ENCODE measurements at regions not wholly inside any gene's neighbourhood (a gene's known extent, or its start where the extent isn't known, plus 50 kb on each side); places are given as distances from the start of the nearest gene placed in this dataset.

DNA sequence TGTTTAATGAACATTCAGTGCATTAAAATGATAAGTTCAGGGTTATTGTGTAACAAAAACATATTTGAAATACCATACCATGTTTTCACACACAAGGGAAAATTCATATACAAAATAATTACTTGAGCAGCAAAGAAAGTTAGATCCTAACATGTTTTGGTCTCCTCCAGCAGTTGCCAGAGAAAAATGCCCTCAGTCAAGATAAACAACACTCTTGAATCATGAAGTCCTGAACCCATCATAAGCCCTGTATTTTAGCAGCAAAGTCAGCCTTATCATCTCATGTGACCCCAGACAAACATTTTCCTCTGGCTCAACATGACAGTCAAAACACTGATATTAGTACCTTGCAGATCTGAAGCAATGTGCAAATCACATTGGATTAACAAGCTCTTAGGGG lies 1541.1 kb upstream of the WWC1 start:
- peaks cover 10% of the 10 kb centered on the region for H3K4me1 Mint-ChIP-seq (ENCODE audit: insufficient read depth, unreplicated experiment)
- H3K27ac Mint-ChIP-seq (ENCODE audit: low read depth, unreplicated experiment), result no peak overlapping the region
- TF ChIP-seq, protein P1, sequence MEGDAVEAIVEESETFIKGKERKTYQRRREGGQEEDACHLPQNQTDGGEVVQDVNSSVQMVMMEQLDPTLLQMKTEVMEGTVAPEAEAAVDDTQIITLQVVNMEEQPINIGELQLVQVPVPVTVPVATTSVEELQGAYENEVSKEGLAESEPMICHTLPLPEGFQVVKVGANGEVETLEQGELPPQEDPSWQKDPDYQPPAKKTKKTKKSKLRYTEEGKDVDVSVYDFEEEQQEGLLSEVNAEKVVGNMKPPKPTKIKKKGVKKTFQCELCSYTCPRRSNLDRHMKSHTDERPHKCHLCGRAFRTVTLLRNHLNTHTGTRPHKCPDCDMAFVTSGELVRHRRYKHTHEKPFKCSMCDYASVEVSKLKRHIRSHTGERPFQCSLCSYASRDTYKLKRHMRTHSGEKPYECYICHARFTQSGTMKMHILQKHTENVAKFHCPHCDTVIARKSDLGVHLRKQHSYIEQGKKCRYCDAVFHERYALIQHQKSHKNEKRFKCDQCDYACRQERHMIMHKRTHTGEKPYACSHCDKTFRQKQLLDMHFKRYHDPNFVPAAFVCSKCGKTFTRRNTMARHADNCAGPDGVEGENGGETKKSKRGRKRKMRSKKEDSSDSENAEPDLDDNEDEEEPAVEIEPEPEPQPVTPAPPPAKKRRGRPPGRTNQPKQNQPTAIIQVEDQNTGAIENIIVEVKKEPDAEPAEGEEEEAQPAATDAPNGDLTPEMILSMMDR (IDR thresholded peaks at IDR 0.05; ENCODE audit: unreplicated experiment), result no peak
- intact Hi-C loops (cut with micrococcal nuclease), result no loop called here
- CTCF ChIA-PET, result interaction anchor here (0.6 kb wide), 2 partner anchors 21 to 1121 kb away, joined by 3 to 5 read pairs; no protein-coding TSS in a partner anchor
- H3K9me3 Mint-ChIP-seq (ENCODE audit: unreplicated experiment), result no peaks in the 10 kb centered on the region
- POLR2A ChIA-PET, result no interaction called here
- H3K36me3 Mint-ChIP-seq (ENCODE audit: insufficient read depth, unreplicated experiment), result no peaks in the 10 kb centered on the region
- H3K27me3 Mint-ChIP-seq (ENCODE audit: insufficient read depth, unreplicated experiment), result no peaks in the 10 kb centered on the region
- H3K4me3 Mint-ChIP-seq (ENCODE audit: unreplicated experiment), result no peak overlapping the region
- no TSS peak for BruUV-seq (replicated peaks)
- DNase-seq (ENCODE audit: unreplicated experiment), result no peak

DNA sequence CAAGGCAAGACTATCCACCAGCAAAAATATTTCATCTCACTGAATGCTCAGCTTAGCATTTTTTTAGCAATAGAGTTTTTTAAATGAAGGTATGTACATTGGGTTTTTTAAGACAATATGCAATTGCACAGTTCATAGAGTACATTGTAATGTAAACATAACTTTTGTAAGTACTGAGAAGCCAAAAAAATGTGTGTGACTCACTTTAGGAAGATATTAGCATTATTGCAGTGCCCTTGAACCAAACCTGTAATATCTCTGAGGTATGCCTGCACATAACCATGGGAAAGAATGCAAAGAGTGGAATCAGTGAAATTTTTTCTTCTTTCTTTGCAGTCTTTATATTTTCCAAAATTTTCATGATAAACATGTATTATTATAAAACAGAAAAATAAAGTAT lies 1533.3 kb upstream of the WWC1 start:
- TF ChIP-seq, protein P1 (IDR thresholded peaks at IDR 0.05; ENCODE audit: unreplicated experiment), result no peak
- Mint-ChIP-seq H3K27me3 (ENCODE audit: insufficient read depth, unreplicated experiment) (no peaks in the 10 kb centered on the region), H3K36me3 (ENCODE audit: insufficient read depth, unreplicated experiment) (no peaks in the 10 kb centered on the region), H3K9me3 (ENCODE audit: unreplicated experiment) (no peaks in the 10 kb centered on the region), H3K4me3 (ENCODE audit: unreplicated experiment) (no peak overlapping the region), H3K27ac (ENCODE audit: low read depth, unreplicated experiment) (peak overlapping the region; percentile 16), H3K4me1 (ENCODE audit: insufficient read depth, unreplicated experiment) (peaks cover 11% of the 10 kb centered on the region)
- POLR2A ChIA-PET, result no interaction called here
- intact Hi-C loops (cut with micrococcal nuclease), result no loop called here
- peak; percentile 51 for DNase-seq (ENCODE audit: unreplicated experiment)
- BruUV-seq (replicated peaks), result no TSS peak
- CTCF ChIA-PET, result no interaction called here

DNA sequence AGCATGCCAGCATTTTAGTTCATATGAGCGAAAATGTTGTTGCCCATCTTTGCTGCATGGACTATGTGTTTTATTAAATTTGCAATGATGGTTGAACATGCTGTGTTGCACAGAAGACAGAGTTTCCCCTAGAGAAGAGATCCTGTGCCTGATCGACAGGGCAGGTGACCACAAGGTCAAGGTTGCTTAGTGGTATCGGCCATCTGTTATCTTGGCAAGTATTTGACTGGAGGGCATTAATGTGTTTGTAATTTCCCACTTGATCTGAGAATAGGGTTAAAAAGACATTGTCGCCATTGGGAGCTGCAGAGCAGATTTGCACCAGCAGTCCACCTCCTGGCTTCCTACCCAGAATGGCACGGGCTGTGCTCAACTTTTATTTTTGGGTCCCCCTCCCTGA lies 1523.6 kb upstream of the WWC1 start:
- H3K9me3 Mint-ChIP-seq (ENCODE audit: unreplicated experiment), result no peaks in the 10 kb centered on the region
- no TSS peak for BruUV-seq (replicated peaks)
- intact Hi-C loops (cut with micrococcal nuclease), result no loop called here
- CTCF ChIA-PET, result interaction anchor here (0.7 to 1.3 kb wide), 3 partner anchors 31 to 367 kb away, joined by 3 read pairs; no protein-coding TSS in a partner anchor
- H3K27ac Mint-ChIP-seq (ENCODE audit: low read depth, unreplicated experiment), result no peak overlapping the region
- POLR2A ChIA-PET, result no interaction called here
- TF ChIP-seq, protein P1 (IDR thresholded peaks at IDR 0.05; ENCODE audit: unreplicated experiment), result no peak
- peaks cover 19% of the 10 kb centered on the region for H3K4me1 Mint-ChIP-seq (ENCODE audit: insufficient read depth, unreplicated experiment)
- DNase-seq (ENCODE audit: unreplicated experiment), result no peak
- H3K4me3 Mint-ChIP-seq (ENCODE audit: unreplicated experiment), result no peak overlapping the region
- no peaks in the 10 kb centered on the region for H3K27me3 Mint-ChIP-seq (ENCODE audit: insufficient read depth, unreplicated experiment)
- H3K36me3 Mint-ChIP-seq (ENCODE audit: insufficient read depth, unreplicated experiment), result no peaks in the 10 kb centered on the region

DNA sequence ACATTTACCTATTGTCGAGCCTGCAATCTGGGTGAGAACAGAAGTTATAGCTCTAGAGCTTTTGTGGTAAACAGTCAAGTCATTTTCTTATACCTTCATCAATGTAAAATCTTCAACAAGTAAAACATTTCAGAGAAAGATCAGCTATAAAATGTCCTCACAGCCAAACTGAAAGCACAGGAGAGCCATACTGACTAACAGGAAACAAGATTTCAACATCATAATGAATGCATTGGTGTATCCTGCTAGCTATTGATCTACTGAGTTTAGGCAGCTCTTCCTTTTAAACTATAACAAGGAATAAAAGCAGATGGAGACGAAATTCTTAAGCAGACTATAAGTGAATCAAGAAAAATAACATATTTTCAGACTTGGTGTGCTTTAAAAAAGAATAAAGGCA lies 1522.9 kb upstream of the WWC1 start:
- Mint-ChIP-seq H3K27ac (ENCODE audit: low read depth, unreplicated experiment) (peak overlapping the region; percentile 55), H3K4me1 (ENCODE audit: insufficient read depth, unreplicated experiment) (peaks cover 26% of the 10 kb centered on the region), H3K27me3 (ENCODE audit: insufficient read depth, unreplicated experiment) (no peaks in the 10 kb centered on the region), H3K9me3 (ENCODE audit: unreplicated experiment) (no peaks in the 10 kb centered on the region), H3K4me3 (ENCODE audit: unreplicated experiment) (no peak overlapping the region), H3K36me3 (ENCODE audit: insufficient read depth, unreplicated experiment) (no peaks in the 10 kb centered on the region)
- TF ChIP-seq, protein P1 (IDR thresholded peaks at IDR 0.05; ENCODE audit: unreplicated experiment), result no peak
- ChIA-PET CTCF (interaction anchor here (0.7 to 0.9 kb wide), 2 partner anchors 32 to 368 kb away, joined by 3 read pairs; no protein-coding TSS in a partner anchor), POLR2A (no interaction called here)
- DNase-seq (ENCODE audit: unreplicated experiment), result peak; percentile 53
- no TSS peak for BruUV-seq (replicated peaks)
- intact Hi-C loops (cut with micrococcal nuclease), result no loop called here

All from MCF 10A (cell line).